H9 (cell line): ENCODE measurements at regions not wholly inside any gene's neighbourhood (a gene's known extent, or its start where the extent isn't known, plus 50 kb on each side); places are given as distances from the start of the nearest gene placed in this dataset.

ENCODE experiments used
- DNase-seq: peaks from one replicate; pipeline ENCODE4 v3.0.0-alpha.2; 2017
- H2AFZ ChIP-seq: one replicate; pipeline ENCODE4 v1.6.1; 2013; ENCODE audit warnings: mild to moderate bottlenecking, low read length, control low read depth, moderate library complexity
- H2AK5ac ChIP-seq: 2 replicates; pipeline ENCODE4 v1.6.1; 2013; ENCODE audit warnings: low read length, control low read depth, mixed read lengths; ENCODE audit not compliant: insufficient read length
- H2BK120ac ChIP-seq: one replicate; pipeline ENCODE4 v1.6.1; 2013; ENCODE audit warnings: low read depth, mild to moderate bottlenecking, low read length, control low read depth, inconsistent platforms; ENCODE audit not compliant: poor library complexity, severe bottlenecking
- H2BK12ac ChIP-seq: 2 replicates; pipeline ENCODE4 v1.6.1; 2013; ENCODE audit warnings: low read length, control low read depth, mixed read lengths, low read depth; ENCODE audit not compliant: insufficient read length
- H2BK15ac ChIP-seq: 2 replicates; pipeline ENCODE4 v1.6.1; 2013; ENCODE audit warnings: low read depth, low read length, control low read depth
- H2BK20ac ChIP-seq: one replicate; pipeline ENCODE4 v1.6.1; 2013; ENCODE audit warnings: low read depth, mild to moderate bottlenecking, low read length, control low read depth, inconsistent platforms; ENCODE audit not compliant: poor library complexity, severe bottlenecking
- H2BK5ac ChIP-seq: 2 replicates; pipeline ENCODE4 v1.6.1; 2013; ENCODE audit warnings: low read length, control low read depth, mixed read lengths; ENCODE audit not compliant: insufficient read length
- H3K14ac ChIP-seq: 2 replicates; pipeline ENCODE4 v1.6.1; 2013; ENCODE audit warnings: low read length, control low read depth; ENCODE audit not compliant: insufficient read depth
- H3K18ac ChIP-seq: 2 replicates; pipeline ENCODE4 v1.6.1; 2013; ENCODE audit warnings: low read depth, mild to moderate bottlenecking, mixed read lengths, low read length, control low read depth; ENCODE audit not compliant: insufficient read length
- H3K23ac ChIP-seq: 2 replicates; pipeline ENCODE4 v1.6.1; 2013; ENCODE audit warnings: low read length, control low read depth, mixed read lengths, low read depth; ENCODE audit not compliant: insufficient read length
- H3K23me2 ChIP-seq: 2 replicates; pipeline ENCODE4 v1.6.1; 2013; ENCODE audit warnings: low read depth, mild to moderate bottlenecking, mixed read lengths, low read length, control low read depth; ENCODE audit not compliant: insufficient read length, poor library complexity, severe bottlenecking
- H3K27ac ChIP-seq: 2 replicates; pipeline ENCODE4 v1.5.1; 2013; ENCODE audit warnings: low read length, control low read depth, mixed read lengths, low read depth; ENCODE audit not compliant: insufficient read length
- H3K27me3 ChIP-seq: 2 replicates; pipeline ENCODE4 v1.6.1; 2013; ENCODE audit warnings: low read length, control low read depth, inconsistent platforms; ENCODE audit not compliant: insufficient read depth
- H3K4ac ChIP-seq: 2 replicates; pipeline ENCODE4 v1.6.1; 2013; ENCODE audit warnings: low read depth, mild to moderate bottlenecking, control low read depth, inconsistent platforms, low read length, moderate library complexity
- H3K4me1 ChIP-seq: 2 replicates; pipeline ENCODE4 v1.6.1; 2013; ENCODE audit warnings: low read length, control low read depth, inconsistent platforms; ENCODE audit not compliant: insufficient read depth
- H3K4me2 ChIP-seq: 2 replicates; pipeline ENCODE4 v1.6.1; 2013; ENCODE audit warnings: low read length, control low read depth, mixed read lengths; ENCODE audit not compliant: insufficient read length, insufficient read depth
- H3K56ac ChIP-seq: 2 replicates; pipeline ENCODE4 v1.6.1; 2013; ENCODE audit warnings: low read depth, mild to moderate bottlenecking, mixed read lengths, low read length, control low read depth; ENCODE audit not compliant: insufficient read length
- H3K79me1 ChIP-seq: 2 replicates; pipeline ENCODE4 v1.6.1; 2013; ENCODE audit warnings: low read depth, mild to moderate bottlenecking, moderate library complexity, low read length, control low read depth, inconsistent platforms; ENCODE audit not compliant: insufficient read depth, poor library complexity, severe bottlenecking
- H3K79me2 ChIP-seq: 2 replicates; pipeline ENCODE4 v1.6.1; 2013; ENCODE audit warnings: low read length, control low read depth, inconsistent platforms; ENCODE audit not compliant: insufficient read depth
- H3K9ac ChIP-seq: 2 replicates; pipeline ENCODE4 v1.6.1; 2013; ENCODE audit warnings: low read length, control low read depth, mixed read lengths; ENCODE audit not compliant: insufficient read length; ENCODE audit errors: extremely low read depth
- H3K9me3 ChIP-seq: one replicate; pipeline ENCODE4 v1.6.1; 2013; ENCODE audit warnings: low read depth, low read length, inconsistent platforms; ENCODE audit not compliant: control insufficient read depth
- H3T11ph ChIP-seq: one replicate; pipeline ENCODE4 v1.6.1; 2013; ENCODE audit warnings: mild to moderate bottlenecking, low read length, control low read depth, inconsistent platforms
- H4K20me1 ChIP-seq: one replicate; pipeline ENCODE4 v1.6.1; 2013; ENCODE audit not compliant: control insufficient read depth, insufficient read length, insufficient read depth
- H4K5ac ChIP-seq: 2 replicates; pipeline ENCODE4 v1.6.1; 2013; ENCODE audit warnings: low read depth, mild to moderate bottlenecking, mixed read lengths, low read length, control low read depth; ENCODE audit not compliant: insufficient read length
- H4K8ac ChIP-seq: replicated peaks from 2 replicates; pipeline ENCODE4 v1.6.1; 2013; ENCODE audit warnings: low read length, control low read depth, mixed read lengths, low read depth; ENCODE audit not compliant: insufficient read length
- H4K91ac ChIP-seq: 2 replicates; pipeline ENCODE4 v1.6.1; 2013; ENCODE audit warnings: low read depth, mild to moderate bottlenecking, moderate library complexity, mixed read lengths, low read length, control low read depth; ENCODE audit not compliant: insufficient read length
- H3K27ac Mint-ChIP-seq, 3 experiments: 2 replicates in 2 of 3; 3 replicates in 1 of 3; pipeline ENCODE4 v1.8.0; 2020 to 2021; ENCODE audit warnings: mixed read lengths in 3 of 3, mild to moderate bottlenecking in 1 of 3, moderate library complexity in 1 of 3
- H3K27me3 Mint-ChIP-seq: 2 replicates; pipeline ENCODE4 v1.8.0; 2021; ENCODE audit warnings: low read depth, mild to moderate bottlenecking, moderate library complexity, mixed read lengths
- H3K36me3 Mint-ChIP-seq, 3 experiments: 2 replicates in 2 of 3; 3 replicates in 1 of 3; pipeline ENCODE4 v1.8.0; 2020 to 2021; ENCODE audit warnings: low read depth in 3 of 3, mixed read lengths in 3 of 3; ENCODE audit not compliant: insufficient read depth in 1 of 3
- H3K4me1 Mint-ChIP-seq, 2 experiments: 2 replicates each; pipeline ENCODE4 v1.8.0; 2020; ENCODE audit warnings: mixed read lengths in 2 of 2
- H3K4me3 Mint-ChIP-seq, 2 experiments: 2 replicates in 1 of 2; 3 replicates in 1 of 2; pipeline ENCODE4 v1.8.0; 2020 to 2021; ENCODE audit warnings: mild to moderate bottlenecking in 2 of 2, mixed read lengths in 2 of 2, moderate library complexity in 1 of 2
- H3K9me3 Mint-ChIP-seq, 2 experiments: 2 replicates in 1 of 2; 3 replicates in 1 of 2; pipeline ENCODE4 v1.8.0; 2020; ENCODE audit warnings: mild to moderate bottlenecking in 2 of 2, mixed read lengths in 2 of 2, moderate library complexity in 1 of 2
- CTCF ChIP-seq: fragments of 200-600 bp; sonication (generic); conservative IDR thresholded peaks from 3 replicates; pipeline ENCODE4 v1.8.0; 2021; ENCODE audit warnings: antibody characterized with exemption, mild to moderate bottlenecking
- WGBS: extraction: QIAGEN DNeasy Blood & Tissue Kit; methylation state at CpG from one replicate; pipeline ENCODE4 v1.1.7; 2013; ENCODE audit warnings: missing lambda C conversion rate, low lambda C conversion rate, mixed read lengths; ENCODE audit not compliant: insufficient read length; ENCODE audit errors: extremely low coverage; 5-methylcytosine and 5-hydroxymethylcytosine counted together

GRCh38 chr2:217216982-217217381 lies 357.1 kb upstream of the TNP1 start:
- no peak overlapping the region for H3K9ac ChIP-seq
- no peak overlapping the region for H3K4ac ChIP-seq
- Mint-ChIP-seq H3K27me3 (peaks cover 13% of the 10 kb centered on the region), H3K4me1 (0 out of 4 replicates have a peak, but pooled peaks cover 0 to 2% of the 10 kb centered on the region in 2 experiments), H3K4me3 (no peak overlapping the region), H3K27ac (no peak overlapping the region), H3K9me3 (no peaks in the 10 kb centered on the region; a peak in 1 of 5 replicates), H3K36me3 (no peaks in the 10 kb centered on the region)
- no peaks in the 10 kb centered on the region for H3K9me3 ChIP-seq
- no peak overlapping the region for H2BK20ac ChIP-seq
- WGBS, result no CpG with 5 or more reads among the region's 2 CpGs
- H3K23me2 ChIP-seq, result no peaks in the 10 kb centered on the region
- H2BK120ac ChIP-seq, result no peak overlapping the region
- H2BK5ac ChIP-seq, result no peak overlapping the region
- H3K23ac ChIP-seq, result no peak overlapping the region
- no peak overlapping the region for H4K91ac ChIP-seq
- no peak overlapping the region for H3K27ac ChIP-seq
- H3K14ac ChIP-seq, result no peak overlapping the region
- no peak for DNase-seq
- H3K27me3 ChIP-seq, result no peaks in the 10 kb centered on the region; the same call in 1 of the 2 replicates
- no peaks in the 10 kb centered on the region for H3K4me1 ChIP-seq
- H2BK12ac ChIP-seq, result no peak overlapping the region
- H2AFZ ChIP-seq, result no peak overlapping the region
- H2BK15ac ChIP-seq, result no peak overlapping the region
- H3T11ph ChIP-seq, result no peak overlapping the region
- no peak overlapping the region for H4K8ac ChIP-seq
- H4K20me1 ChIP-seq, result no peaks in the 10 kb centered on the region
- no peak overlapping the region for H4K5ac ChIP-seq
- no peak overlapping the region for H3K18ac ChIP-seq
- no peak overlapping the region for H3K4me2 ChIP-seq
- no peaks in the 10 kb centered on the region for H3K79me2 ChIP-seq
- no peak overlapping the region for H3K56ac ChIP-seq
- H3K79me1 ChIP-seq, result no peaks in the 10 kb centered on the region
- no peak overlapping the region for H2AK5ac ChIP-seq
- TF ChIP-seq CTCF, result no peak
